ENCODE measurements at regions not wholly inside any gene's neighbourhood (a gene's known extent, or its start where the extent isn't known, plus 50 kb on each side); places are given as distances from the start of the nearest gene placed in this dataset.

DNA sequence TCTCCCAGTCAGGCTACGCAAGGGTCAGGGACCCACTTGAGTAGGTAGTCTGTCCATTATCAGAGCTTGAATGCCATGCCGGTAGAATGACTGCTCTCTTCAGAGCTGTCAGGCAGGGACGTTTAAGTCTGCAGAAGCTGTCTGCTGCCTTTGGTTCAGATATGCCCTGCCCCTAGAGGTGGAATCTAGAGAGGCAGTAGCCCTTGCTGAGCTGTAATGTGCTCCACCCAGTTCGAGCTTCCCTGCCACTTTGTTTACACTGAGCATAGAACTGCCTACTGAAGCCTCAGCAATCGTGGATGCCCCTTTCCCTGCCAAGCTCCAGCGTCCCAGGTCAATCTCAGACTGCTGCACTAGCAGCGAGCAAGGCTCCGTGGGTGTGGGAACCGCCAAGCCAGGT is 57.5 kb upstream of the SETMAR start:
- no peak for TF ChIP-seq MAFK (IDR thresholded peaks at IDR 0.05; ENCODE audit: partially characterized antibody)
- TF ChIP-seq, protein P1, sequence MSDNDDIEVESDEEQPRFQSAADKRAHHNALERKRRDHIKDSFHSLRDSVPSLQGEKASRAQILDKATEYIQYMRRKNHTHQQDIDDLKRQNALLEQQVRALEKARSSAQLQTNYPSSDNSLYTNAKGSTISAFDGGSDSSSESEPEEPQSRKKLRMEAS (IDR thresholded peaks at IDR 0.05): no peak
- TF ChIP-seq, protein P2, sequence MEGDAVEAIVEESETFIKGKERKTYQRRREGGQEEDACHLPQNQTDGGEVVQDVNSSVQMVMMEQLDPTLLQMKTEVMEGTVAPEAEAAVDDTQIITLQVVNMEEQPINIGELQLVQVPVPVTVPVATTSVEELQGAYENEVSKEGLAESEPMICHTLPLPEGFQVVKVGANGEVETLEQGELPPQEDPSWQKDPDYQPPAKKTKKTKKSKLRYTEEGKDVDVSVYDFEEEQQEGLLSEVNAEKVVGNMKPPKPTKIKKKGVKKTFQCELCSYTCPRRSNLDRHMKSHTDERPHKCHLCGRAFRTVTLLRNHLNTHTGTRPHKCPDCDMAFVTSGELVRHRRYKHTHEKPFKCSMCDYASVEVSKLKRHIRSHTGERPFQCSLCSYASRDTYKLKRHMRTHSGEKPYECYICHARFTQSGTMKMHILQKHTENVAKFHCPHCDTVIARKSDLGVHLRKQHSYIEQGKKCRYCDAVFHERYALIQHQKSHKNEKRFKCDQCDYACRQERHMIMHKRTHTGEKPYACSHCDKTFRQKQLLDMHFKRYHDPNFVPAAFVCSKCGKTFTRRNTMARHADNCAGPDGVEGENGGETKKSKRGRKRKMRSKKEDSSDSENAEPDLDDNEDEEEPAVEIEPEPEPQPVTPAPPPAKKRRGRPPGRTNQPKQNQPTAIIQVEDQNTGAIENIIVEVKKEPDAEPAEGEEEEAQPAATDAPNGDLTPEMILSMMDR (IDR thresholded peaks at IDR 0.05): no peak
- TF ChIP-seq POLR2A (IDR thresholded peaks at IDR 0.05; ENCODE audit: low read length): no peak

Measured in A549 (cell line).